Effector memory CD8-positive, alpha-beta T cell (primary cell): ENCODE measurements at regions not wholly inside any gene's neighbourhood (a gene's known extent, or its start where the extent isn't known, plus 50 kb on each side); places are given as distances from the start of the nearest gene placed in this dataset.

Source experiments
- ATAC-seq: fragments of 150-1000 bp; cut with Tn5 transposase; replicated peaks from 2 replicates; pipeline ENCODE4 v1.10.0; 2021; ENCODE audit warnings: mild to moderate bottlenecking, moderate library complexity
- DNase-seq, 3 experiments: peaks; one replicate each; pipeline ENCODE4 v3.0.0; 2021
- H3K27ac Mint-ChIP-seq, 2 donors: one replicate each; pipeline ENCODE4 v1.8.0; 2022; ENCODE audit warnings: mild to moderate bottlenecking in 2 of 2, mixed read lengths in 2 of 2, moderate library complexity in 2 of 2
- H3K27me3 Mint-ChIP-seq, 2 donors: one replicate each; pipeline ENCODE4 v1.8.0; 2022; ENCODE audit warnings: mixed read lengths in 2 of 2
- H3K36me3 Mint-ChIP-seq: one replicate; pipeline ENCODE4 v1.8.0; 2022; ENCODE audit warnings: mild to moderate bottlenecking, moderate library complexity, mixed read lengths; ENCODE audit not compliant: insufficient read depth
- H3K4me1 Mint-ChIP-seq, 2 donors: one replicate each; pipeline ENCODE4 v1.8.0; 2022; ENCODE audit warnings: low read depth in 2 of 2, mixed read lengths in 2 of 2
- H3K4me3 Mint-ChIP-seq, 2 donors: one replicate each; pipeline ENCODE4 v1.8.0; 2022; ENCODE audit warnings: mild to moderate bottlenecking in 2 of 2, mixed read lengths in 2 of 2, moderate library complexity in 2 of 2
- H3K9me3 Mint-ChIP-seq, 2 donors: one replicate each; pipeline ENCODE4 v1.8.0; 2022; ENCODE audit warnings: mixed read lengths in 2 of 2

GRCh38 chr1:222077206-222077605, 335.3 kb upstream of the DUSP10 start:
- Mint-ChIP-seq H3K36me3 (peaks cover 2% of the 10 kb centered on the region), H3K4me3 (no peak overlapping the region), H3K27me3 (peaks cover 6% of the 10 kb centered on the region in 2 donors), H3K27ac (no peak overlapping the region), H3K4me1 (no peaks in the 10 kb centered on the region), H3K9me3 (no peaks in the 10 kb centered on the region)
- ATAC-seq = no peak
- DNase-seq = no peak

- Mint-ChIP-seq H3K27me3 (peaks cover 6% of the 10 kb centered on the region in 2 donors), H3K36me3 (no peaks in the 10 kb centered on the region), H3K9me3 (no peaks in the 10 kb centered on the region), H3K4me1 (no peaks in the 10 kb centered on the region), H3K27ac (no peak overlapping the region), H3K4me3 (no peak overlapping the region)
- no peak for ATAC-seq
- no peak for DNase-seq
Observed at GRCh38 chr1:222074317-222074716, 332.4 kb upstream of the DUSP10 start.

GRCh38 chr1:222073307-222073995, 331.6 kb upstream of the DUSP10 start:
- H3K4me3 Mint-ChIP-seq = no peak overlapping the region
- no peaks in the 10 kb centered on the region for H3K36me3 Mint-ChIP-seq
- no peaks in the 10 kb centered on the region for H3K9me3 Mint-ChIP-seq
- no peak for DNase-seq
- peaks cover 6% of the 10 kb centered on the region in 2 donors for H3K27me3 Mint-ChIP-seq
- ATAC-seq = no peak
- H3K4me1 Mint-ChIP-seq = no peaks in the 10 kb centered on the region
- no peak overlapping the region for H3K27ac Mint-ChIP-seq

- Mint-ChIP-seq H3K9me3 (no peaks in the 10 kb centered on the region), H3K36me3 (no peaks in the 10 kb centered on the region), H3K4me3 (no peak overlapping the region), H3K27ac (no peak overlapping the region), H3K27me3 (peaks cover 3 to 4% of the 10 kb centered on the region in 2 donors), H3K4me1 (no peaks in the 10 kb centered on the region)
- DNase-seq (no peak), ATAC-seq (no peak)
Observed at GRCh38 chr1:222071387-222071786, 329.5 kb upstream of the DUSP10 start.

- ATAC-seq (no peak), DNase-seq (no peak)
- no peak overlapping the region for H3K4me3 Mint-ChIP-seq
Observed at GRCh38 chr1:222068937-222069336, 327.0 kb upstream of the DUSP10 start.

GRCh38 chr1:222068101-222068500, 326.2 kb upstream of the DUSP10 start:
- ATAC-seq (no peak), DNase-seq (no peak)
- peaks cover 0 to 6% of the 10 kb centered on the region in 2 donors for H3K27me3 Mint-ChIP-seq
- H3K4me3 Mint-ChIP-seq = no peak overlapping the region
- no peaks in the 10 kb centered on the region for H3K4me1 Mint-ChIP-seq
- no peaks in the 10 kb centered on the region for H3K36me3 Mint-ChIP-seq
- peaks cover 5 to 8% of the 10 kb centered on the region in 2 donors for H3K9me3 Mint-ChIP-seq
- H3K27ac Mint-ChIP-seq = no peak overlapping the region

More at GRCh38 chr1:222068937-222069336, 327.0 kb upstream of the DUSP10 start:
- H3K27ac Mint-ChIP-seq = no peak overlapping the region
- H3K27me3 Mint-ChIP-seq = peaks cover 0 to 5% of the 10 kb centered on the region in 2 donors
- H3K4me1 Mint-ChIP-seq = no peaks in the 10 kb centered on the region
- no peaks in the 10 kb centered on the region for H3K36me3 Mint-ChIP-seq
- H3K9me3 Mint-ChIP-seq = peaks cover 5% of the 10 kb centered on the region in 2 donors

GRCh38 chr1:222066539-222066938, 324.6 kb upstream of the DUSP10 start:
- no peaks in the 10 kb centered on the region for H3K36me3 Mint-ChIP-seq
- no peak overlapping the region for H3K27ac Mint-ChIP-seq
- ATAC-seq (no peak), DNase-seq (no peak)
- H3K4me1 Mint-ChIP-seq = no peaks in the 10 kb centered on the region
- peaks cover 5 to 8% of the 10 kb centered on the region in 2 donors for H3K9me3 Mint-ChIP-seq
- H3K4me3 Mint-ChIP-seq = no peak overlapping the region
- H3K27me3 Mint-ChIP-seq = peaks cover 0 to 6% of the 10 kb centered on the region in 2 donors

GRCh38 chr1:222065234-222065633, 323.3 kb upstream of the DUSP10 start:
- H3K9me3 Mint-ChIP-seq = peaks cover 5 to 8% of the 10 kb centered on the region in 2 donors
- H3K36me3 Mint-ChIP-seq = no peaks in the 10 kb centered on the region
- no peak overlapping the region for H3K27ac Mint-ChIP-seq
- H3K4me1 Mint-ChIP-seq = no peaks in the 10 kb centered on the region
- no peak for ATAC-seq
- no peak overlapping the region for H3K4me3 Mint-ChIP-seq
- DNase-seq = no peak
- H3K27me3 Mint-ChIP-seq = peaks cover 0 to 6% of the 10 kb centered on the region in 2 donors

GRCh38 chr1:222064388-222065211, 322.7 kb upstream of the DUSP10 start:
- Mint-ChIP-seq H3K9me3 (peaks cover 5 to 8% of the 10 kb centered on the region in 2 donors), H3K4me3 (no peak overlapping the region), H3K4me1 (no peaks in the 10 kb centered on the region), H3K27ac (no peak overlapping the region), H3K27me3 (peaks cover 0 to 6% of the 10 kb centered on the region in 2 donors), H3K36me3 (no peaks in the 10 kb centered on the region)
- no peak for DNase-seq
- ATAC-seq = no peak

GRCh38 chr1:222062640-222063039, 320.8 kb upstream of the DUSP10 start:
- Mint-ChIP-seq H3K9me3 (peaks cover 5 to 8% of the 10 kb centered on the region in 2 donors), H3K27me3 (peaks cover 0 to 11% of the 10 kb centered on the region in 2 donors), H3K36me3 (no peaks in the 10 kb centered on the region), H3K27ac (no peak overlapping the region), H3K4me3 (no peak overlapping the region), H3K4me1 (no peaks in the 10 kb centered on the region)
- no peak for DNase-seq
- ATAC-seq = no peak

GRCh38 chr1:222061711-222062359, 319.9 kb upstream of the DUSP10 start:
- DNase-seq = no peak
- Mint-ChIP-seq H3K27me3 (peaks cover 0 to 11% of the 10 kb centered on the region in 2 donors), H3K36me3 (no peaks in the 10 kb centered on the region), H3K4me3 (no peak overlapping the region), H3K9me3 (peaks cover 5 to 8% of the 10 kb centered on the region in 2 donors), H3K4me1 (no peaks in the 10 kb centered on the region), H3K27ac (no peak overlapping the region)
- ATAC-seq = no peak

- peaks cover 0 to 11% of the 10 kb centered on the region in 2 donors for H3K27me3 Mint-ChIP-seq
- DNase-seq (no peak), ATAC-seq (no peak)
- no peaks in the 10 kb centered on the region for H3K4me1 Mint-ChIP-seq
- no peak overlapping the region for H3K27ac Mint-ChIP-seq
- H3K36me3 Mint-ChIP-seq = no peaks in the 10 kb centered on the region
- H3K9me3 Mint-ChIP-seq = peaks cover 5 to 8% of the 10 kb centered on the region in 2 donors
- no peak overlapping the region for H3K4me3 Mint-ChIP-seq
Observed at GRCh38 chr1:222060210-222060916, 318.5 kb upstream of the DUSP10 start.

- Mint-ChIP-seq H3K4me1 (no peaks in the 10 kb centered on the region), H3K9me3 (no peaks in the 10 kb centered on the region), H3K27me3 (peaks cover 0 to 6% of the 10 kb centered on the region in 2 donors), H3K4me3 (no peak overlapping the region), H3K27ac (no peak overlapping the region), H3K36me3 (no peaks in the 10 kb centered on the region)
- DNase-seq (no peak), ATAC-seq (no peak)
Observed at GRCh38 chr1:222058249-222058648, 316.4 kb upstream of the DUSP10 start.
